HG03095 (cell line): ENCODE measurements at regions not wholly inside any gene's neighbourhood (a gene's known extent, or its start where the extent isn't known, plus 50 kb on each side); places are given as distances from the start of the nearest gene placed in this dataset.

ENCODE experiments used
- ATAC-seq: cut with Tn5 transposase; IDR thresholded peaks from one replicate; pipeline ENCODE4 v1.9.1; 2021; ENCODE audit warnings: moderate library complexity; ENCODE audit not compliant: unreplicated experiment

- ATAC-seq = no peak
These were observed 413.9 kb downstream of the KLF12 start for GRCh38 chr13:73720216-73720840.

- ATAC-seq = no peak
These were observed 416.0 kb downstream of the KLF12 start for GRCh38 chr13:73718246-73718645.

GRCh38 chr13:73717632-73718031 lies 416.6 kb downstream of the KLF12 start:
- no peak for ATAC-seq

DNA sequence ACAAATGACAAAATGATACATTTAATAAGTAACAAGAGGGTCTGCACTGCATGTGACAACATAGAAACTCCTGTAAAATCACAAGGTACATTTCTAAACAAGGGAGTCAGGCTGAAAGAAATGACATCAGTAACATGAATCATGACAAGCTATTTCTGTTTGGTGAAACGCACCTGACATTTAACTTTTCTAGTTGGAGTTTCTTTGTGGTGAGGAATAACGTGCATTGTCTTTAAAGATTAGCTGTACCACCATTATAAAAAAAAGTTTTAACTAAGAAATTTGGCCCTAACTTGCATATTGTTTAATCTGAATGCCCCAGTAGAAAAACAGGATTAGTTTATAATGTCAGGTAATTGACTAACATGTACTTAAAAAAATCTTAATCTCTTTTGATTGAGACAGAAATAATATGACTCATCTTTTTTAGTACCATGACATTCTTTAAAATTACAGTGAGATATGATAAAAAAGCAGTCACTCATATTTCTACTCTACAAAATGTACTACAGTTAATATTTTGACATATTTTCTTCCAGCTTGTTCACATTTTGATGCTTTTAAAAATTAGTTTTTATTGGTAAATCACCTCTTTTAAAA lies 418.2 kb downstream of the KLF12 start:
- ATAC-seq = peak; percentile 62

GRCh38 chr13:73715114-73715910 lies 418.9 kb downstream of the KLF12 start:
- ATAC-seq = peak; percentile 80

GRCh38 chr13:73714522-73714921 lies 419.7 kb downstream of the KLF12 start:
- ATAC-seq = no peak

DNA sequence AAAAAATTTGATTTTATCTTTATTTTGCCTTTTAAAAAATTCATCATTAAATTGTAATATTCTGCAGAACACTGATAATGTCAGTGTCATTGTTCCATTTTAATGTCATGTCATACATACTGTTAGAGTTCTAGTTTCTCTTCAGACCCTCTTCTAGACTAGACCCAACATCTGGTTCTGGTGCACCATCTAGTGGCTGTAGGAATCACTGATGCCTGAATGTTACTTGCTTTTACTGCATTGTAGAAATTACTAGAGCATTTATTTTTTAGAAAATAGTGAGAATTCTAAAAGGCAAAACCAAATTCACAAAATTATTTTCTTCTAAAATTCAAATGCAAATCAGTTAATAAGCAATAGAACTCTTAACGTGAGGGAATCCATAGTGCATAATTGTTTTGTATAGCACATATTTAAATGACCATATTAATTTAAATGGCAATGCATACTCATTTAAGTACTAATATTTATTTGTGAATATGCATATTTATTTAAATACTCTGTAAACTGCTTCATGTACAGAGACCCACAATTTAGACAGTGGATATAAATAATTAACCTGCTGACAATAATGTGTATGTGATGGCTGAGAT lies 425.7 kb downstream of the KLF12 start:
- peak; percentile 91 for ATAC-seq

- ATAC-seq = no peak
These were observed 429.6 kb downstream of the KLF12 start for GRCh38 chr13:73704587-73704986.

DNA sequence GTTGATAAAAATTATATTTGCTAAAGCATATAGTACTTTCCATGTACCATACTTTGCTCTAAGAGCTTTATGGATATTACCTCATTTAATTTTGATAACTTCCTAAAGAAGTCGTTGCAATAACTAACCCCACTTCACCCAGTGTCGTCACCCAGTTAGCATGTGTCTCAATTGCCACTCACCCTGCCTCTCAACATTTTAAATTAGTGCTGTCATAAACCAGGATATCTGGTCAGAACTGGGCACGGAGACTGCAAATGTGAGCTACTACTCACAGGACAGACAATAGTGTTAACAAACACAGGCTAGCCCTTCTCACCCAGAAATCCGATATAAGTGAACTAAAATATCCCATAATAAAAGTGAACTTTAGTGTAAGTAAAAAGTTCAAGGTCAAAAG lies 430.6 kb downstream of the KLF12 start:
- no peak for ATAC-seq

- peak; percentile 94 for ATAC-seq
These were observed 431.7 kb downstream of the KLF12 start for GRCh38 chr13:73702419-73703071.

- ATAC-seq = no peak
These were observed 433.0 kb downstream of the KLF12 start for GRCh38 chr13:73701160-73701559.

- no peak for ATAC-seq
These were observed 435.3 kb downstream of the KLF12 start for GRCh38 chr13:73698859-73699258.

DNA sequence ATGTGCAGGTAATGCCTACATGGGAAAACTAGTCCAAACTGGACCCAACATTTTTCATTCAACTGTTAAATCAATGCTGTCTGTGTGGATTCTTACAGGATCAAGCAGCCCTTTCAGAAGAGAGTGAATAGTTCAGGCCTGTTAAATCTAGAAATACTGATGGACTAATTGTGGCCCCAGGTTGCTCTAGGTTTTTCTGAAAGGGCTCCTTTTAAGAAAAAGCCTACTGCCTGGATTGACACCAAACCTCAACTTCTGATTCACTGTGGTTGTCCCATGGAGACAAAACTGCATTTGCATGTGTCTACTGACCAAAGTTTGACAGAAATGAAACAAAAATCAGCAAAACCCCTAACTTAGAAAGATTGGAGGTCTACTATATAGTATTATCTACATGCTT lies 437.0 kb downstream of the KLF12 start:
- ATAC-seq = no peak

- no peak for ATAC-seq
These were observed 437.5 kb downstream of the KLF12 start for GRCh38 chr13:73696713-73697112.

- ATAC-seq = no peak
These were observed 437.9 kb downstream of the KLF12 start for GRCh38 chr13:73696271-73696670.

DNA sequence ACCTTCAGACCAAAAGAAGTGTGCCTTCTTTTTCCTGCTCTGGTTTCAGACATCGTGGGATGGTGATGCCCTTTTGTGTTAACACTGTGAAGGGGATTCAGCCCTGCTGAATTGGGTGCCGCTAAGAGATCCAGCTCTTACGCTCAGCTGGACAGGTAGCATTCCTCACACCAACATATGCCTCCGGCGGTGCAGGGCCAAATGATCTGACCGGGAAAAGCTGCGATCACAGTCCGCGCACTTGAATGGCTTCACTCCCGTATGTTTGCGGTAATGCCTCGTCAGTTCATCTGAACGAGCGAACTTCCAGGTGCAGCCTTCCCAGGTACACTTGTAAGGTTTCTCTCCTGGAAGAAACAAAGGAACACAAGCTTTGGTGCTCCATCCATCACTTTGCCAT lies 438.9 kb downstream of the KLF12 start:
- no peak for ATAC-seq

DNA sequence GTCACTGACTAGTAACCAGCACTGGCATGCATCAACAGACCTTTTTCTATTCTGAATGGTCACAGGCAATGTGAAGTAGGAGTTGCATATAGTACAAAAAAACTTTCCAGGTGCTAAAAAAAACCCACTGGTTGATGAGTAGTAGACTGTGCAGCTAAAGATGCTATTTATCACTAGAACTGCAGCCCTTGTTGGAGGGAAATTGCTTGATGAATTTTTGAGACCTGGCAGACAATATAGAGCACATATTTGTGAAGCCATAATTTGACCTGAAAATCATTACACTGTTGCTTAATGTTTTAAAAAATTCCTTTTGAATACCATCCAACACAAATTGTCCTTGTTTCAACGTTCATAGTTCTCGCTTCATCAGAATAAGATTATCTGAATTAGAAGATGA lies 441.0 kb downstream of the KLF12 start:
- no peak for ATAC-seq

DNA sequence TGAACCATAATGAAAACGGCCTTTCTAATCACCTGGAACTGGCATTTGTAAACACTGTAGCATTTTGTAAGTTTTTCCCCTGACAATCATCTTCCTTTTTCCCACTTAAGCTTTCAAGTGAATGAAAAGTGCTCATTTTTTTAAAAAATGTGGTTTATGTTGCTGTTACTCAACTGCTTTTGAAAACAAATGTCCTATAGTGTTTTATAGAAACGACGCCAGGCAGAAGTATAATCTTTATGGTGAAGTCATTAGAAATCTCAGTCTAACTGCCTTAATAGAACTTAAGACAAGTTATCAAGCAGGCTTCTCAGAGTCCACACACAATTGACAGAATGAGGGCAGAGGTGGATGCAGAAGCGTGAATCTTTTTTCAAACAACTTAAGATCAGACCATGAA lies 442.3 kb downstream of the KLF12 start:
- no peak for ATAC-seq

DNA sequence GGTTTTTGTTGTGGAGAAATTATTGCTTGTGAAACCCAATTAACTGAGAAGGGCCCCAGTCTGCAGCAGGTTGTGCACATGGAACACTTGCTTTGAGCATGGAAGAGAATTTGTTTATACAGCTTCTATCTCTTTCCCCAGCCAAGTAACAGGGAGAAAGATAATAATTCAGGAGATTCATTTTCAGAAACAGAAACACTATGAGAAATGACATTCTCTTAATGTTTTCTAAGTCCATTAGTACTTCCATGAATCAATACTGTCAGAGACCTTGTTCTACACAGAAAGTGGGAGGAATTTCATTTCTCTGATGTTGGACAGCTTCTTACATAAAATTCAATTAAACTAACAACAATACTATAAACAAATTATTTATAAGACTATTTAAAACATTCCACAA lies 446.3 kb downstream of the KLF12 start:
- ATAC-seq = no peak

DNA sequence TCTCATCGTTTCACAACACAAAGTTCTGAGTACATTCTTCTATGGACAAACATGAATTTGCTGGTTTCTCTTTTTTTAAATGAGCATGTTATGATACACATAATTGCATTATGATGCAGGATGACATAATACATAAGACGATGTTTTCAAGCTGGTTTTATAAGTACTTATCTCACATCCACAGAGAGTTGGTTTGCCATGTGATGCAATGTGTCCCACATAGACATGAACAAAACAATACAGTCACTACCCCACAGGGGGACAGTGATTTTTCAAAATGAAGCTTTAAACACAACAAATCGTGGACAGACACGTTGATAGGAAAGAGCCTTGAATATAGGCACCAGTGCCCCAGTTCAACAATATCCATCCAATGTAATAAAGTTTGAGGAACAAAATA lies 447.1 kb downstream of the KLF12 start:
- ATAC-seq = no peak

GRCh38 chr13:73684750-73685149 lies 449.5 kb downstream of the KLF12 start:
- no peak for ATAC-seq
